ENCODE measurements at regions not wholly inside any gene's neighbourhood (a gene's known extent, or its start where the extent isn't known, plus 50 kb on each side); places are given as distances from the start of the nearest gene placed in this dataset.

- no peak for TF ChIP-seq CTCF (IDR thresholded peaks at IDR 0.05; ENCODE audit: low read depth, low read length)
- TF ChIP-seq EZH2phosphoT487 (IDR thresholded peaks at IDR 0.05; ENCODE audit: low read depth): no peak
These were observed 142.5 kb upstream of the PJA1 start for GRCh38 chrX:69307756-69308155.

Measured in OCI-LY3 (cell line).